Uterus (tissue), 2 donors: ENCODE measurements at regions not wholly inside any gene's neighbourhood (a gene's known extent, or its start where the extent isn't known, plus 50 kb on each side); places are given as distances from the start of the nearest gene placed in this dataset.

Source experiments
- POLR2A ChIP-seq, 2 donors: fragments of 450-650 bp; IDR thresholded peaks; one replicate each; pipeline ENCODE4 v1.6.1; 2016; ENCODE audit warnings: antibody characterized with exemption in 2 of 2, mild to moderate bottlenecking in 1 of 2, moderate library complexity in 1 of 2
- TF ChIP-seq, protein P1 (sequence below), 4 experiments: fragments of 200-600 bp in 2 of 4; fragments of 450-650 bp in 2 of 4; sonication (generic) in 2 of 4; IDR thresholded peaks; one replicate each; pipeline ENCODE4 v1.5.1; 2016 to 2019; ENCODE audit warnings: antibody characterized with exemption in 4 of 4, mild to moderate bottlenecking in 2 of 4, moderate library complexity in 1 of 4

DNA sequence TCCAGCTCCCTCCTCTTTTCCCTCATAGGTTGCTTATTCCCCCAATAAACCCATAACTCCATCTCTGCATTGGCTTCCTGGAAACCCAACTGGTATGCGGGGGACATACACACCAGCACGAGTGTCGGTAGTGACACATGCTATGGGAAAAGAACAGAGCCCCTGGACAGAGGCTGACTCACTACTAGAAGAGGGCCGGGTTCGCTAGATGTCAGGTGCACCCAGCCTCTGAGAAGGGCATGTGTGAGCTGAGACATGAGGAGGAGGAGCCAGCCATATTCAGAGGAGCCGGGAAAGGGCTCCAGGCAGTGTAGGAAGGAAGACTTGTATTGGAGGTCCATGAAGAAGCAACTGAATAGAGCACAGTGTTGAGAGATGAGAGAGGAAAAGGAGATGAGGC lies 241.1 kb downstream of the SOX9 start:
- TF ChIP-seq, protein P1, sequence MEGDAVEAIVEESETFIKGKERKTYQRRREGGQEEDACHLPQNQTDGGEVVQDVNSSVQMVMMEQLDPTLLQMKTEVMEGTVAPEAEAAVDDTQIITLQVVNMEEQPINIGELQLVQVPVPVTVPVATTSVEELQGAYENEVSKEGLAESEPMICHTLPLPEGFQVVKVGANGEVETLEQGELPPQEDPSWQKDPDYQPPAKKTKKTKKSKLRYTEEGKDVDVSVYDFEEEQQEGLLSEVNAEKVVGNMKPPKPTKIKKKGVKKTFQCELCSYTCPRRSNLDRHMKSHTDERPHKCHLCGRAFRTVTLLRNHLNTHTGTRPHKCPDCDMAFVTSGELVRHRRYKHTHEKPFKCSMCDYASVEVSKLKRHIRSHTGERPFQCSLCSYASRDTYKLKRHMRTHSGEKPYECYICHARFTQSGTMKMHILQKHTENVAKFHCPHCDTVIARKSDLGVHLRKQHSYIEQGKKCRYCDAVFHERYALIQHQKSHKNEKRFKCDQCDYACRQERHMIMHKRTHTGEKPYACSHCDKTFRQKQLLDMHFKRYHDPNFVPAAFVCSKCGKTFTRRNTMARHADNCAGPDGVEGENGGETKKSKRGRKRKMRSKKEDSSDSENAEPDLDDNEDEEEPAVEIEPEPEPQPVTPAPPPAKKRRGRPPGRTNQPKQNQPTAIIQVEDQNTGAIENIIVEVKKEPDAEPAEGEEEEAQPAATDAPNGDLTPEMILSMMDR (IDR thresholded peaks at IDR 0.05): no peak
- TF ChIP-seq POLR2A (IDR thresholded peaks at IDR 0.05): no peak
